GM23338 (cell line): ENCODE measurements at regions not wholly inside any gene's neighbourhood (a gene's known extent, or its start where the extent isn't known, plus 50 kb on each side); places are given as distances from the start of the nearest gene placed in this dataset.

ENCODE experiments used
- EZH2 ChIP-seq: fragments of 200-600 bp; sonication (generic); IDR thresholded peaks from one replicate; pipeline ENCODE4 v1.8.0; 2017; ENCODE audit warnings: antibody characterized with exemption, mild to moderate bottlenecking, low read depth; ENCODE audit not compliant: unreplicated experiment
- TF ChIP-seq, protein P1 (sequence below): IDR thresholded peaks from one replicate; pipeline ENCODE4 v1.6.1; 2018; ENCODE audit warnings: antibody characterized with exemption; ENCODE audit not compliant: unreplicated experiment

DNA sequence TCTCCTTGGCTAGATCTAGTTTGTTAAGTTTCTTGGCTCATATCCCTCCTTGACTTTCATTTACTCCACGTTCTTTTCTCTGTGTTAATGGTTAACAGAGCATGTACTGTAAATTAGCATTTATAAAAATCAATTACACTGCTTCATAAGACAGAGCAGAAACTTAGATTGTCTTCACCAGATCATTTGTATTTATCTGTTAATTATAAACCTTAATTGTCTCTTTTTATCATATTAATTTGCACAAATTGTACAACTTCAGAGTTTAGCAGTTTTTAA, 221.2 kb upstream of the EGLN3 start:
- TF ChIP-seq, protein P1, sequence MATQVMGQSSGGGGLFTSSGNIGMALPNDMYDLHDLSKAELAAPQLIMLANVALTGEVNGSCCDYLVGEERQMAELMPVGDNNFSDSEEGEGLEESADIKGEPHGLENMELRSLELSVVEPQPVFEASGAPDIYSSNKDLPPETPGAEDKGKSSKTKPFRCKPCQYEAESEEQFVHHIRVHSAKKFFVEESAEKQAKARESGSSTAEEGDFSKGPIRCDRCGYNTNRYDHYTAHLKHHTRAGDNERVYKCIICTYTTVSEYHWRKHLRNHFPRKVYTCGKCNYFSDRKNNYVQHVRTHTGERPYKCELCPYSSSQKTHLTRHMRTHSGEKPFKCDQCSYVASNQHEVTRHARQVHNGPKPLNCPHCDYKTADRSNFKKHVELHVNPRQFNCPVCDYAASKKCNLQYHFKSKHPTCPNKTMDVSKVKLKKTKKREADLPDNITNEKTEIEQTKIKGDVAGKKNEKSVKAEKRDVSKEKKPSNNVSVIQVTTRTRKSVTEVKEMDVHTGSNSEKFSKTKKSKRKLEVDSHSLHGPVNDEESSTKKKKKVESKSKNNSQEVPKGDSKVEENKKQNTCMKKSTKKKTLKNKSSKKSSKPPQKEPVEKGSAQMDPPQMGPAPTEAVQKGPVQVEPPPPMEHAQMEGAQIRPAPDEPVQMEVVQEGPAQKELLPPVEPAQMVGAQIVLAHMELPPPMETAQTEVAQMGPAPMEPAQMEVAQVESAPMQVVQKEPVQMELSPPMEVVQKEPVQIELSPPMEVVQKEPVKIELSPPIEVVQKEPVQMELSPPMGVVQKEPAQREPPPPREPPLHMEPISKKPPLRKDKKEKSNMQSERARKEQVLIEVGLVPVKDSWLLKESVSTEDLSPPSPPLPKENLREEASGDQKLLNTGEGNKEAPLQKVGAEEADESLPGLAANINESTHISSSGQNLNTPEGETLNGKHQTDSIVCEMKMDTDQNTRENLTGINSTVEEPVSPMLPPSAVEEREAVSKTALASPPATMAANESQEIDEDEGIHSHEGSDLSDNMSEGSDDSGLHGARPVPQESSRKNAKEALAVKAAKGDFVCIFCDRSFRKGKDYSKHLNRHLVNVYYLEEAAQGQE: no peak
- TF ChIP-seq EZH2: no peak
